ENCODE measurements at regions not wholly inside any gene's neighbourhood (a gene's known extent, or its start where the extent isn't known, plus 50 kb on each side); places are given as distances from the start of the nearest gene placed in this dataset.

DNA sequence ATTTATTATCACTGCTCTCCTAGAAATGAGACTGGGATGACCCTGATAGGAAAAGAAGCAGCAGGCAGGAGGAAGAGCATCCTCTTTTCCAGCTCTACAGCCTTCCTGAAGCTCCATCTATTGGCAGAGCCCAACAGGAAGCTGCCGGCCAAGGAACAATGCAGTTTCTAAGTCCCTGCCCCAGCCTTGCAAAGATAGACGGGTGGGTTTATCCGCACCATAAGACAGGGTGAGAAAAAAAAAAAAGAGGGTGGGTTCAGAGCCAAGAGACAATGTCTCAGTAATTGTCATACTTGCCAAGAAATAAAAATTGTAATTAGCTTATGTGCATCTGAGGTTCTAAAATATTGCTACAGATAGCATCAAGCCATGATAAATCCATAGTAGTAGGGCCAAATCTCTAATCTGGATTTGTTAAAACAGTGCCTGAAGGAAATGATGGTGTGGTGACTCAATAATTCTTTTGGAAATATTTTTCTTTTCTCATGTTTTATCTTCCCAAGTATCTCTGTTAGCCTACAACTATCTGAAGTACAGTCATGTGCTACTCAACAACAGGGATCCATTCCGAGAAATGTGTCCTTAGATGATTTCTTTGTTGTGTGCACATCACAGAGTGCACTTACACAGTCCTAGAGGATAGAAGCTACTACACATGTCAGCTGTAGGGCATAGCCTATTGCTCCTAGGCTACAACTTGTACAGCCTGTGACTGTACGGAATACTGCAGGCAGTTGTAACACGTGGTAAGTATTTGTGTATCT, 242.9 kb upstream of the CXCL12 start:
- POLR2A ChIA-PET, result interaction anchor here (0.8 kb wide), 1 partner anchor 60 kb away, joined by 3 read pairs; no protein-coding TSS in a partner anchor
- H3K4me3 ChIP-seq (ENCODE audit: low read depth, low read length), result no peak overlapping the region
- TF ChIP-seq, protein P1, sequence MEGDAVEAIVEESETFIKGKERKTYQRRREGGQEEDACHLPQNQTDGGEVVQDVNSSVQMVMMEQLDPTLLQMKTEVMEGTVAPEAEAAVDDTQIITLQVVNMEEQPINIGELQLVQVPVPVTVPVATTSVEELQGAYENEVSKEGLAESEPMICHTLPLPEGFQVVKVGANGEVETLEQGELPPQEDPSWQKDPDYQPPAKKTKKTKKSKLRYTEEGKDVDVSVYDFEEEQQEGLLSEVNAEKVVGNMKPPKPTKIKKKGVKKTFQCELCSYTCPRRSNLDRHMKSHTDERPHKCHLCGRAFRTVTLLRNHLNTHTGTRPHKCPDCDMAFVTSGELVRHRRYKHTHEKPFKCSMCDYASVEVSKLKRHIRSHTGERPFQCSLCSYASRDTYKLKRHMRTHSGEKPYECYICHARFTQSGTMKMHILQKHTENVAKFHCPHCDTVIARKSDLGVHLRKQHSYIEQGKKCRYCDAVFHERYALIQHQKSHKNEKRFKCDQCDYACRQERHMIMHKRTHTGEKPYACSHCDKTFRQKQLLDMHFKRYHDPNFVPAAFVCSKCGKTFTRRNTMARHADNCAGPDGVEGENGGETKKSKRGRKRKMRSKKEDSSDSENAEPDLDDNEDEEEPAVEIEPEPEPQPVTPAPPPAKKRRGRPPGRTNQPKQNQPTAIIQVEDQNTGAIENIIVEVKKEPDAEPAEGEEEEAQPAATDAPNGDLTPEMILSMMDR (IDR thresholded peaks at IDR 0.05; ENCODE audit: insufficient read depth, low read length, missing control alignments), result peak; percentile 30
- CTCF ChIA-PET, result interaction anchor here (0.9 to 2.5 kb wide), 4 partner anchors 23 to 241 kb away, joined by 3 to 10 read pairs (median 4); no protein-coding TSS in a partner anchor
- peak; percentile 72 for DNase-seq (ENCODE audit: low read depth, low spot score)

DNA sequence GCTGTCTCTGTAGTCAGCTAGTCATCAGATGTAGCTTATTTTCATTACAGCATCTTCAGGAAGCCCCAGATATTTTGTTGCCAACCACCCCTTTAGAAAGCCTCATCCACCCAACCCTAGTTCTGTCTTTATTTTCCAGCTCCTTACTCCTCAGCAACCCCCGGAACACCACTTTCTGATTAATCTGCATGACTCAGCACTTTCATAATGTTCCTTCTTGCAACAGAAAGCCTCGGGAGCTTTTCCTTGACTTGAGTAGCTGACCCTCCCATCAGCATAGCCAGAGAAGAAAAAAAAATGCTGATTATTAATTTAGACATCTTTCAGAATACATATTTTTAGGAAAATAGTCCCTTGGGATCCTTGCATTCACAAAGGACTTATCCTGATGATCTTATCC, 244.0 kb upstream of the CXCL12 start:
- TF ChIP-seq, protein P1 (IDR thresholded peaks at IDR 0.05; ENCODE audit: insufficient read depth, low read length, missing control alignments), result no peak
- ChIA-PET POLR2A (no interaction called here), CTCF (interaction anchor here (0.9 to 2.5 kb wide), 3 partner anchors 22 to 236 kb away, joined by 3 to 10 read pairs (median 4); no protein-coding TSS in a partner anchor)
- peak; percentile 64 for DNase-seq (ENCODE audit: low read depth, low spot score)
- H3K4me3 ChIP-seq (ENCODE audit: low read depth, low read length), result no peak overlapping the region

GRCh38 chr10:44635176-44635575, 250.3 kb upstream of the CXCL12 start:
- POLR2A ChIA-PET, result no interaction called here
- TF ChIP-seq, protein P1 (IDR thresholded peaks at IDR 0.05; ENCODE audit: insufficient read depth, low read length, missing control alignments), result no peak
- CTCF ChIA-PET, result no interaction called here
- H3K4me3 ChIP-seq (ENCODE audit: low read depth, low read length), result no peak overlapping the region
- DNase-seq (ENCODE audit: low read depth, low spot score), result no peak

DNA sequence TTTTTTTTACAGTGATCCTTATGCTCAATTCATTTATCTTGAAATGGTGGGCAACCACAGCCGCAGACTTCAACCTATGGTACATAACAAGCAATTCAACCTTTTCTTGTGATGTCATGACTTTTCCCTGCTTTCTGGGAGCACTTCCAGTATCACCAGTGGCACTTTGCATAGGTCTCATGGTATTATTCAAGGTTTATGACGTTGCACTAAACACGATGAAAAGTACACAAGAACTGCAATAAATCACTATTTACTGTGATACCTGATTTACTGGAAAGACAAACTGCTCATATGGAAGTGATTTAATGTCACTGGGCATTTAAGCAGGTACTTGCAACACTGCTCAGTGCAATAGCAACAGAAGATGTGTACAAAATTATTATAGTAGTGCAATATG, 251.7 kb upstream of the CXCL12 start:
- no peak for DNase-seq (ENCODE audit: low read depth, low spot score)
- CTCF ChIA-PET, result no interaction called here
- TF ChIP-seq, protein P1 (IDR thresholded peaks at IDR 0.05; ENCODE audit: insufficient read depth, low read length, missing control alignments), result no peak
- POLR2A ChIA-PET, result no interaction called here
- H3K4me3 ChIP-seq (ENCODE audit: low read depth, low read length), result no peak overlapping the region

DNA sequence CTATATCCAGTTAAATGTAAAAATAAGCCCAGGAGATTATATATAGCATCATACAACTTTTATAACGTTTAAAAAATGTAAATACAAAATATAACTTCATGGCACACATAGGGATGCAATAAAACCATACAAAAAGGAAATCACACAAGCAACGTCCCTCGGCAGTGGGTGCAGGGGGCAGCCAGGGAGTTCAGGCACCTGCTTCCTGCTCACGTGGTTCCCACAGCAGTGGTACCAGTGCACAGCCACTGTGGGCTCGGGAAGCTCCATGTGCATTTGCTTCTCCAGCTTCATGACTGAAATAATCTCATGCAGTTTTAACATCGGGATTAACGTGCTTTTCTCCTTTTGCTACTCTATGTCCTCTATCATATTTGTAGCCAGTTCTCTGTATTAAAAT, 255.5 kb upstream of the CXCL12 start:
- POLR2A ChIA-PET, result no interaction called here

DNA sequence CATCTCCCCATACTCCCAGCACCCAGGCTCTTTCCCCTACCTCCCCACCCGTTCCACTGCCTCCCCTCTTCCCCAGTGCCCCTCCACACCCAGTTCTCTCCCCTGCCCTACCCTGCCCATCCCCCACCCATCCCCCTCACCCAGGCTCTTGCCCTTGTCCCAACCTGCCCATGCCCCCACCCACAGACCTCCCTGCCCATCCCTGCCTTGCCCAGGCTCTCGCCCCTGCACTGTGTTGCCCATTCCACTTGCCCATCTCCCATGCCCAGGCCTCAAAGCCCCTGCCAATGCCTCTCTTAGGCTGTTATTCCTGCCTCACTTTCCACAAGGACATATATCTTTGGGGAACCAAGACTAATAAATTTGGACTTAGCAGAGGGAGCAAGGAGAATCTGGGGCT, 262.6 kb upstream of the CXCL12 start:
- no peak for DNase-seq (ENCODE audit: low read depth, low spot score)
- POLR2A ChIA-PET, result no interaction called here
- TF ChIP-seq, protein P1 (IDR thresholded peaks at IDR 0.05; ENCODE audit: insufficient read depth, low read length, missing control alignments), result no peak
- no peak overlapping the region for H3K4me3 ChIP-seq (ENCODE audit: low read depth, low read length)
- CTCF ChIA-PET, result no interaction called here

More for the DNA sequence above, 255.5 kb upstream of the CXCL12 start:
- CTCF ChIA-PET, result no interaction called here
- no peak overlapping the region for H3K4me3 ChIP-seq (ENCODE audit: low read depth, low read length)
- DNase-seq (ENCODE audit: low read depth, low spot score), result no peak
- TF ChIP-seq, protein P1 (IDR thresholded peaks at IDR 0.05; ENCODE audit: insufficient read depth, low read length, missing control alignments), result no peak
